Urothelium cell line (cell line): ENCODE measurements at regions not wholly inside any gene's neighbourhood (a gene's known extent, or its start where the extent isn't known, plus 50 kb on each side); places are given as distances from the start of the nearest gene placed in this dataset.

Experiments
- DNase-seq: peaks from one replicate; pipeline ENCODE4 v3.0.0; 2011; ENCODE audit warnings: low spot score, mixed read lengths
- FAIRE-seq: peaks from 2 replicates; lab custom pipeline; 2011; peaks lifted over from hg19 to GRCh38; lab: Jason Lieb, UNC

DNA sequence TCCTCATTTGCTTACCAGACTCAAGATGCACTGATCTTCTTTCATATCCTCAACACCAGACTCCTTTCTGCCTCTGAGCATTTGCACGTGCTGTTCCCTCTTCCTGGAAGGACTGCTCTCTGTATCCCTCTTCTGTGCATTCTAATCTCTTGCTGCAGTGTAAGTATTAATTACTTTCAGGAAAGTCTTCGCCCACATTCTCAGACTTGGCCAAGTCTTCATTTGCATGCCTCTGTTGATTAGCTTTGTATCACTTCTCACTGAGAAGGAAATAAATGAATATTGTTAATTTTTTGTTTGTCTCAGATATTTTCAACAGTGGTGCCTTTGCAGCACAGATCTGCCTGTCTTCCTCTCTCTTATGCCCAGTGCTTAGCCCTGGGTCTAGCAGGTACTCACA is 50.3 kb upstream of the RAB3GAP2 start:
- FAIRE-seq (no peak), DNase-seq (no peak)
